ENCODE measurements at regions not wholly inside any gene's neighbourhood (a gene's known extent, or its start where the extent isn't known, plus 50 kb on each side); places are given as distances from the start of the nearest gene placed in this dataset.

GRCh38 chr15:47470983-47471382, 246.3 kb upstream of the SEMA6D start:
- ChIA-PET POLR2A (no interaction called here), CTCF (no interaction called here)
- Mint-ChIP-seq H3K36me3 (ENCODE audit: low read depth) (no peaks in the 10 kb centered on the region), H3K27me3 (no peaks in the 10 kb centered on the region), H3K9me3 (peaks cover 3% of the 10 kb centered on the region), H3K27ac (no peak overlapping the region), H3K4me1 (ENCODE audit: low read depth) (no peaks in the 10 kb centered on the region), H3K4me3 (no peak overlapping the region)
- H3K27me3 ChIP-seq (ENCODE audit: control insufficient read depth in 1 of 2, insufficient read depth in 2 of 2, low read length in 2 of 2): no peaks in the 10 kb centered on the region
- no peak overlapping the region for H3K4me3 ChIP-seq (ENCODE audit: low read length)
- ATAC-seq (ENCODE audit: poor library complexity): no peak
- H3K9me3 ChIP-seq (ENCODE audit: control insufficient read depth in 1 of 2, insufficient read depth in 1 of 2, low read length in 2 of 2): peaks cover 0 to 4% of the 10 kb centered on the region in 2 experiments
- no peaks in the 10 kb centered on the region for H3K36me3 ChIP-seq (ENCODE audit: insufficient read depth, low read length)
- intact Hi-C loops (cut with DNase I, micrococcal nuclease): loop anchor here in 1 of 2 experiments (5.0 kb wide), 1 partner anchor 816 kb away; no protein-coding TSS in a partner anchor
- H3K27ac ChIP-seq (ENCODE audit: low read depth in 1 of 2, low read length in 2 of 2): no peak overlapping the region
- TF ChIP-seq CTCF (IDR thresholded peaks at IDR 0.05): no peak
- DNase-seq: no peak
- H3K4me1 ChIP-seq (ENCODE audit: insufficient read depth, low read length): no peaks in the 10 kb centered on the region

- Mint-ChIP-seq H3K27ac (no peak overlapping the region), H3K27me3 (no peaks in the 10 kb centered on the region), H3K4me1 (ENCODE audit: low read depth) (no peaks in the 10 kb centered on the region), H3K36me3 (ENCODE audit: low read depth) (no peaks in the 10 kb centered on the region), H3K4me3 (no peak overlapping the region), H3K9me3 (no peaks in the 10 kb centered on the region)
- DNase-seq: no peak
- no peaks in the 10 kb centered on the region for H3K4me1 ChIP-seq (ENCODE audit: insufficient read depth, low read length)
- H3K36me3 ChIP-seq (ENCODE audit: insufficient read depth, low read length): no peaks in the 10 kb centered on the region
- no peak for ATAC-seq (ENCODE audit: poor library complexity)
- ChIA-PET CTCF (no interaction called here), POLR2A (no interaction called here)
- intact Hi-C loops (cut with DNase I, micrococcal nuclease): loop anchor here in 1 of 2 experiments (5.0 kb wide), 1 partner anchor 814 kb away; no protein-coding TSS in a partner anchor
- no peak overlapping the region for H3K4me3 ChIP-seq (ENCODE audit: low read length)
- no peak for TF ChIP-seq CTCF (IDR thresholded peaks at IDR 0.05)
- H3K27me3 ChIP-seq (ENCODE audit: control insufficient read depth in 1 of 2, insufficient read depth in 2 of 2, low read length in 2 of 2): no peaks in the 10 kb centered on the region
- H3K27ac ChIP-seq (ENCODE audit: low read depth in 1 of 2, low read length in 2 of 2): no peak overlapping the region
- H3K9me3 ChIP-seq (ENCODE audit: control insufficient read depth in 1 of 2, insufficient read depth in 1 of 2, low read length in 2 of 2): peaks cover 0 to 4% of the 10 kb centered on the region in 2 experiments
Observed at GRCh38 chr15:47473106-47473725, 244.1 kb upstream of the SEMA6D start.

GRCh38 chr15:47473832-47474231, 243.5 kb upstream of the SEMA6D start:
- no peaks in the 10 kb centered on the region for H3K4me1 Mint-ChIP-seq (ENCODE audit: low read depth)
- no peaks in the 10 kb centered on the region for H3K9me3 Mint-ChIP-seq
- ChIA-PET POLR2A (no interaction called here), CTCF (no interaction called here)
- Histone ChIP-seq H3K27me3 (ENCODE audit: control insufficient read depth in 1 of 2, insufficient read depth in 2 of 2, low read length in 2 of 2) (no peaks in the 10 kb centered on the region), H3K4me3 (ENCODE audit: low read length) (no peak overlapping the region), H3K9me3 (ENCODE audit: control insufficient read depth in 1 of 2, insufficient read depth in 1 of 2, low read length in 2 of 2) (peaks cover 0 to 4% of the 10 kb centered on the region in 2 experiments), H3K4me1 (ENCODE audit: insufficient read depth, low read length) (no peaks in the 10 kb centered on the region), H3K36me3 (ENCODE audit: insufficient read depth, low read length) (no peaks in the 10 kb centered on the region), H3K27ac (ENCODE audit: low read depth in 1 of 2, low read length in 2 of 2) (no peak overlapping the region)
- DNase-seq: no peak
- no peaks in the 10 kb centered on the region for H3K27me3 Mint-ChIP-seq
- H3K36me3 Mint-ChIP-seq (ENCODE audit: low read depth): no peaks in the 10 kb centered on the region
- H3K4me3 Mint-ChIP-seq: no peak overlapping the region
- ATAC-seq (ENCODE audit: poor library complexity): no peak
- no peak overlapping the region for H3K27ac Mint-ChIP-seq
- TF ChIP-seq CTCF (IDR thresholded peaks at IDR 0.05): no peak
- intact Hi-C loops (cut with DNase I, micrococcal nuclease): loop anchor here in 1 of 2 experiments (5.0 kb wide), 1 partner anchor 813 kb away; no protein-coding TSS in a partner anchor

All from CD4-positive, alpha-beta T cell (primary cell).